T-helper 2 cell (primary cell): ENCODE measurements at regions not wholly inside any gene's neighbourhood (a gene's known extent, or its start where the extent isn't known, plus 50 kb on each side); places are given as distances from the start of the nearest gene placed in this dataset.
"Not testable (repeated sequence)": the region's sequence is repeated elsewhere in the genome, so short reads cannot be mapped to it uniquely, and the experiment has no call there.

Experiments
- DNase-seq, 5 experiments: peaks; one replicate each; pipeline versions ENCODE4 v3.0.0 to v3.0.0-alpha.2; 2012 to 2022

DNA sequence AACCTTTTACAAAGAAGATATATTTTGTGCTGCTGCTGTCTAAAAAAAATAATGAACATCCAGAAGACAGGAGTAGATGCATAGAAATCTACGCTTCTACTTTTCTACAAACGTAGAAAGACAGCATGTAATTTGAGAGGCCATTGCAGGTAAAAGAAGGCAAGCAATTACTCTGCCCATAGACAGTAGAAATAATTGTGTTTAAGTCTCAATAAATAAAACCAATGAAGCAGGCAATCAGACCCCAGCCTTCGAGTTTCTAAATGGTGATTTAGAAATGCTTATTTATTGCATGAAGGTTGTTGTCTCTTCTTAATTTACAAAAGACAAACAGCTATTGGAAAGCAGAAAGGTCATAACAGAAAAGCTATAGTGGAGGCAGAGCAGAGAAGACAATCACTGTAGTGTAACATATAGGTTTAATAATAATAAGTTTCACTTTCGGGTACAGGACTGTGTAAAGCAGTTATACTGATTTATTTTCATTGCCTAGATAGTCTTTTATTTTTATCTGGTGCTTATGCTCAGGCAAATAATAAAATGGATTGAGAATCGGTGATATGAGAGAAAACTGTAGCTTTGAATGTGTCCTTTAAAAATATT, 123.0 kb upstream of the TACR3 start:
- DNase-seq: no peak

DNA sequence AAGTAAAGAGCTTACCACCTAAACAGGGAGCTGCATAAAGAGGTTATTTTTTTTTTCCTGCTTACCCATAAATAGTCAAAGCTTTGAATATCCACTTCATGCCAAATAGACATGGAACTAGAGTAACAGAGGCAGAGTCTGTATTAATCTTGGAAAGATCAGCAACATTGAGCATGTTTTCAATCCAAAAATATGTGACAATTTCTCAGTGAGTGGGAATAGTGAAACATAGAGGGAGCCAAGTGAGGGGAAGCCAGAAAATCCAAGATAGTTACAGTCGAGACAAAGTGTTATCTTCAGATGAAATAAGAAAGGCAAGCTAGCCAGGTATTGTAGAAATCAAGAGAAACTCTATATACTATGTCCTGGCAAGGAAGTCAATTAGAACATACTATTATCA, 122.3 kb upstream of the TACR3 start:
- DNase-seq: no peak

DNA sequence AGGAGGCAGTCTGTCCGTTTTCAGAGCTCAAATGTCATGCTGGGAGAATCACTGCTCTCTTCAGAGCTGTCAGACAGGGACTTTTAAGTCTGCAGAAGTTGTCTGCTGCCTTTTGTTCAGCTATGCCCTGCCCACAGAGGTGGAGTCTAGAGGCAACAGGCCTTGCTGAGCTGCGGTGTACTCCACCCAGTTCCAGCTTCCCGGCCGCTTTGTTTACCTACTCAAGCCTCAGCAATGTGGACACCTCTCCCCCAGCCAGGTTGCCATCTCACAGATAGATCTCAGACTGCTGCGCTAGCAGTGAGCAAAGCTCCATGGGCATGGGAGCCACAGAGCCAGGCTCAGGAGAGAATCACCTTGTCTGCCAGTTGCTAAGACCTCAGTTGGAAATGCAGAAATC, 90.5 kb upstream of the TACR3 start:
- DNase-seq: not testable (repeated sequence)

DNA sequence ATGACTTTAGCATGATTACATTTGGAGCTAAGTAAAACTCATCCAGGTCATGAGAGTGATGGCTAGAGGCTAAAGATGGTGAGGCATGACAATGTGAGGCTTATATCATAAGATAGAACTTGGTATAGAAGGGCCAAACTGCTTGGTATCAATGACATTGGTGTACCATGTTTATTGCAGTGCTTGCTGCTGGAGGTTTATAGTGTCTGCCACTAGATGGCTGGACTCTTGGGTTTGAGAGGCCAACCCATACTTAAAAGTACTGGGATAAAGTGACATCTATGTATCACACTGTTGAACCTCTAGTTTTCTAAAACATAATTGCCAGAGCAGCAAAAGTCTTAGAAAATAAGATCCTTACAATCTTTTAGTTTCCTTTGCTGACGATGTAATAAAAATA, 83.0 kb upstream of the TACR3 start:
- DNase-seq: no peak

DNA sequence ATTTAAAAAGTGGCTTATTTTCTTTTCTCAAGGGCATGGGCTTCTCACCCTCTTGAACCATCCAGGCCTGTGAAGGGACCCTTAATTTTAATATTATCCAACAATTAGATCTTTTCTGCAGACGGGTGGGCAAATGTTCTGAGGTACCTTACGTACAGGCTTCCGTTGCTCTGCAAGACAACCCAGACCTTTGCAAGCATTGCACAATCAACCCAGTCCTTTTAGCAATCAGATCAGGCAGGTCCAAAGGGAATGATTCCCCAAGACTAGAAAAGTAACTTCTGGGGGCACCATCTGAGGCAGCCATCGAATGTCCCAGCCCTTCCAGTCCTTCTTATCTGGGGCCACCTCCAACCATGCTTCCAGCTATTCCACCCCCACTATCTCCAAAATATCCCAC, 67.3 kb upstream of the TACR3 start:
- no peak for DNase-seq

DNA sequence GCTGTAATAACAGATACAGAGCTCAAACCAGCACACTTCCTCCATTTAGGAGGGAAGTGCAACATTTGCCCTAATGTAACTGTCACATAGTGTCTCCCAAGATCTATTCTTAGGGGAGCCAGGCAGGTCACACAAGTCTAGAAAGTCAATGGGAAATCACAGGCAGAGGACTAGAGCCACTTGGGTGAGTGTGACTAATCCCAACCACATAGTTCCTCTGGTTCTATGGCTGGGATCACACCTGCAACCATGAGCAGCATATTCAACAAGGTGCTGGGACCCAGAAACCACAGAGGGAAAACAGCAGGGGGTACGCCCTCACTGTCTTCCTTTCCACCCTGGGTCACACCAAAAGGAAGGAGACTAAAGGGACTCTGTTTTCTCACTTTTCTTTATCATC, 66.8 kb upstream of the TACR3 start:
- no peak for DNase-seq

DNA sequence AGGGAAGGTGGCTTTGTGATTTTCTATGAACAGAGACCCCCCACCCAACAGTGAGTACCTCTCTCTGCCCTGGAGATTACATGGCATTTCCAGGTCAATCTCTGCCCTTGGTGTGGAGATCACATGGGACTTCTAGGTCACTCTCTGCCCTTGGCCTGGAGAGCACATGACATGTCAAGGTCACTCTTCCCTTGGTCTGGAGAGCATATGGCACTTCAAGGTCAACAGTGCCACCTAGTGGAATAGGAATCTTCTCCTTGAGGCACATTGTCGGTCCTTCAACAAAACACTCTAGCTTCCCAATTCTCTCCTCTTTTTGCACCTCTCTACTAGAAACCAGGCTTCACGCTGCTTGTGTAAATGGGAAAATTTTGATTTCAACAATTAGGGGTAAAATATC, 66.2 kb upstream of the TACR3 start:
- DNase-seq: peak in 1 of 5 experiments; percentile 38

DNA sequence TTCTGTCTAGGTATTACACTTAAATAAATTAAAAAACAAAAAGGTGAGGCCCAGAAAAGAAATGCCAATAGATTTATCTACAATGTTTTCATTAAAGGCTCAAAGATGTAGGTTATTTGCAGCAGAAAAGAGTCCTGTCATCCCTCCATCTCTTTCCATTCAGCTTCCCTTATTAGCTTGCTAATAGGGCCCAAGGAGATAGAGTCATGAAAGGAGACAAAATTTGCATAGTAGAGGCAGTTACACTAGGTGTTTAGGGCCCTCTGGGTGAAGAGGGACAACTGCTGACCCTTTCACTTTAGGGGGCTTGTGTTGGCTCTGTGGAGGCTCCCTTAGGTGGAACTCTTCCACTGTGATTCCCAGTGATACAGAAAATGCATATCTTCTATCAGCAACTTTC, 58.4 kb upstream of the TACR3 start:
- DNase-seq: no peak

DNA sequence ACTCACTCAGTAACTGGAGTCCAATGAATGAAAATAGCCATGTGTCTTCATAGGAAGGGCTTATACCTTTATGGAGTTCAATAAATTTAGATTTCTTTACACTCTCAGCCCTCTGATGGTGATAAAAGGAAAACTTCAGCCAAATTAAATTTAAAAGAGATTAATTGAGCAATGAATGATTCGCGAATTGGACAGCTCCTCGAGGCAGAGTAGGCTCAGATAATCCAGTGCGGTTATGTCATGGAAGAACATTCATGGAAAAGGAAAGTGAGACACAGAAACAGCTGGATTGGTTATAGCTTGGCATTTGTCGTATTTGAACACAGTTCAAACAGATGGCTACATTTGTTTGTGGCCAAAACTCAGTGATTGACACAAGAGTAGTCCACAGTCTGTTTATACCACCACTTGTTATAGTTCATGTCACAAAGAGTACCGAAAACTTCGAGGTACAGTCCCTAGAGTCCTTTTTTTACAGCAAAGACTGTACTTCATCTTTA, 54.6 kb upstream of the TACR3 start:
- DNase-seq: no peak

DNA sequence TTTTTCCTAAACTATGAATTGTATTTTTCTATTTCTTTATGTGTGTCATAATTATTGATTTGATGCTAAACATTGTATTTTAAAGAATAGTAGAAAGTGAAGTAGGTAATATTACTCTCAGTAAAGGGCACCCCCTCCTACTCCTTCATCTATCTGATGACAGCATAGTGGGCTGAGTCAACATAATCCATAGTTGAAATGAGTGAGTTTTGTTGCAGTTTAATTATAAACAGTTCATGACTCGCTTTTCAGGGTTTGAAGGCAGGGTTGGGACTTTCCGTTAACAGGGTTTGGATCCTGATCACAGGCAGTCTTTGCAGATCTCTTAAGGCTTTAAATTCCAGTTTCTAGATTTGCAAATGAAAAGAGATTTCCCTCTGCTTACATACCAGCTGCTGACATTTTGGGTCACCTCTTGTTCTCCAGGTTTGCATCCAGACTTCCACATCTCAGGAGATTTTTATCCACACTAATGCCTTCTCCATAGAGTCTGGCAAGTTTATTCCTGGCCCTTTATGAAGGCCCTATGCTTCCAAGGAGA, 54.0 kb upstream of the TACR3 start:
- DNase-seq: no peak
